Nephron (organoid): ENCODE measurements at regions not wholly inside any gene's neighbourhood (a gene's known extent, or its start where the extent isn't known, plus 50 kb on each side); places are given as distances from the start of the nearest gene placed in this dataset.

ENCODE experiments used
- H3K27ac Mint-ChIP-seq, 3 experiments: 2 replicates each; pipeline ENCODE4 v1.8.0; 2020; ENCODE audit warnings: mixed read lengths in 3 of 3, mild to moderate bottlenecking in 2 of 3, moderate library complexity in 1 of 3
- H3K27me3 Mint-ChIP-seq: 2 replicates; pipeline ENCODE4 v1.8.0; 2021; ENCODE audit warnings: low read depth, mild to moderate bottlenecking, moderate library complexity, mixed read lengths
- H3K36me3 Mint-ChIP-seq: 2 replicates; pipeline ENCODE4 v1.8.0; 2020; ENCODE audit warnings: low read depth, mixed read lengths
- H3K4me1 Mint-ChIP-seq: 2 replicates; pipeline ENCODE4 v1.8.0; 2020; ENCODE audit warnings: mixed read lengths
- H3K4me3 Mint-ChIP-seq, 3 experiments: 2 replicates each; pipeline ENCODE4 v1.8.0; 2020; ENCODE audit warnings: mild to moderate bottlenecking in 3 of 3, mixed read lengths in 3 of 3, moderate library complexity in 2 of 3
- H3K9me3 Mint-ChIP-seq: 2 replicates; pipeline ENCODE4 v1.8.0; 2020; ENCODE audit warnings: mixed read lengths
- TF ChIP-seq, protein P1 (sequence below), 3 experiments: fragments of 200-600 bp; sonication (generic); IDR thresholded peaks; one replicate each; pipeline ENCODE4 v1.5.0; 2021; ENCODE audit warnings: antibody characterized with exemption in 3 of 3; ENCODE audit not compliant: unreplicated experiment in 3 of 3

GRCh38 chr5:179431221-179431824 is 86.1 kb upstream of the ADAMTS2 start:
- TF ChIP-seq, protein P1, sequence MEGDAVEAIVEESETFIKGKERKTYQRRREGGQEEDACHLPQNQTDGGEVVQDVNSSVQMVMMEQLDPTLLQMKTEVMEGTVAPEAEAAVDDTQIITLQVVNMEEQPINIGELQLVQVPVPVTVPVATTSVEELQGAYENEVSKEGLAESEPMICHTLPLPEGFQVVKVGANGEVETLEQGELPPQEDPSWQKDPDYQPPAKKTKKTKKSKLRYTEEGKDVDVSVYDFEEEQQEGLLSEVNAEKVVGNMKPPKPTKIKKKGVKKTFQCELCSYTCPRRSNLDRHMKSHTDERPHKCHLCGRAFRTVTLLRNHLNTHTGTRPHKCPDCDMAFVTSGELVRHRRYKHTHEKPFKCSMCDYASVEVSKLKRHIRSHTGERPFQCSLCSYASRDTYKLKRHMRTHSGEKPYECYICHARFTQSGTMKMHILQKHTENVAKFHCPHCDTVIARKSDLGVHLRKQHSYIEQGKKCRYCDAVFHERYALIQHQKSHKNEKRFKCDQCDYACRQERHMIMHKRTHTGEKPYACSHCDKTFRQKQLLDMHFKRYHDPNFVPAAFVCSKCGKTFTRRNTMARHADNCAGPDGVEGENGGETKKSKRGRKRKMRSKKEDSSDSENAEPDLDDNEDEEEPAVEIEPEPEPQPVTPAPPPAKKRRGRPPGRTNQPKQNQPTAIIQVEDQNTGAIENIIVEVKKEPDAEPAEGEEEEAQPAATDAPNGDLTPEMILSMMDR (IDR thresholded peaks at IDR 0.05; ENCODE audit: unreplicated experiment in 3 of 3): no peak
- H3K27ac Mint-ChIP-seq: no peak overlapping the region

GRCh38 chr5:179430193-179431175 is 85.2 kb upstream of the ADAMTS2 start:
- TF ChIP-seq, protein P1 (IDR thresholded peaks at IDR 0.05; ENCODE audit: unreplicated experiment in 3 of 3): no peak
- Mint-ChIP-seq H3K27me3 (peaks cover 6% of the 10 kb centered on the region), H3K27ac (no peak overlapping the region), H3K4me3 (no peak overlapping the region), H3K4me1 (peaks cover 5% of the 10 kb centered on the region), H3K9me3 (peaks cover 17% of the 10 kb centered on the region), H3K36me3 (no peaks in the 10 kb centered on the region)

More at GRCh38 chr5:179431221-179431824, 86.1 kb upstream of the ADAMTS2 start:
- Mint-ChIP-seq H3K27me3 (peaks cover 13% of the 10 kb centered on the region), H3K4me1 (peaks cover 13% of the 10 kb centered on the region), H3K4me3 (no peak overlapping the region), H3K36me3 (no peaks in the 10 kb centered on the region), H3K9me3 (peaks cover 17% of the 10 kb centered on the region)

GRCh38 chr5:179427676-179428056 is 82.4 kb upstream of the ADAMTS2 start:
- no peak overlapping the region for H3K4me3 Mint-ChIP-seq
- H3K4me1 Mint-ChIP-seq: peaks cover 5% of the 10 kb centered on the region
- peaks cover 9% of the 10 kb centered on the region for H3K9me3 Mint-ChIP-seq
- TF ChIP-seq, protein P1 (IDR thresholded peaks at IDR 0.05; ENCODE audit: unreplicated experiment in 3 of 3): no peak
- no peaks in the 10 kb centered on the region for H3K36me3 Mint-ChIP-seq
- no peaks in the 10 kb centered on the region for H3K27me3 Mint-ChIP-seq
- no peak overlapping the region for H3K27ac Mint-ChIP-seq

DNA sequence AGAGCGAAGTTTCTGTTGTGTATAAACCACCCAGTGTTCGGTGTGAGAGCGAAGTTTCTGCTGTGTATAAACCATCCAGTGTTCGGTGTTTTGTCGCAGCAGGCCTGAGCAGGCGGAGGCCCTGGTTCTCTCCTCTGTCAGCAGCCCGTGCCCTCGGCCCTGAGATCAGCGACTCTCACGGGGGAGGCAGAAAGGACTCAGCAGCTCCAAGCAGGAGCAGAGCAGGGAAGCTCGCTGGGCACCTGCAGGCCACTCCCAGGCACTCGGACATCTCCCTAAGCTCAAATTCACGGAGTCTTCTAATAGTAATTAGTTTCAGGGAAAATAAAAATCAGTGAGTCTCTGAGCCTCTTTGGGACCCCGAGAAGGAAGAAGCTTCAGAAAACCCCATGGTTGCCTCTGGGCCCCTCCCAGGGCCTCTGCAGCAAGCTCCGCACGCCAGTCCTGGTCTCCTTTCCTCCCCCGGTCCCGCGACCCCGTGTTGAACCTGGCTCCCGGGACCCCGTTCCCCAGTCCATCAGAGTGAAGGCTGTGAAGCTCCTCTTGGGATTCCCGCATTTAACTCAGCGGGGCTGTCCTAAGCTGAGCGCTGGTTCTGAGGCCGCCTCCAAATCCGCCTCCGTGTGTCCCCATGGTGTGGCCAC is 81.9 kb upstream of the ADAMTS2 start:
- no peaks in the 10 kb centered on the region for H3K36me3 Mint-ChIP-seq

GRCh38 chr5:179422908-179423481 is 77.7 kb upstream of the ADAMTS2 start:
- Mint-ChIP-seq H3K27me3 (peaks cover 7% of the 10 kb centered on the region), H3K36me3 (no peaks in the 10 kb centered on the region), H3K27ac (peak overlapping the region in 1 of 3 experiments; percentile 8), H3K4me3 (no peak overlapping the region), H3K9me3 (peaks cover 3% of the 10 kb centered on the region), H3K4me1 (peaks cover 5% of the 10 kb centered on the region)
- TF ChIP-seq, protein P1 (IDR thresholded peaks at IDR 0.05; ENCODE audit: unreplicated experiment in 3 of 3): no peak

More for the DNA sequence above, 81.9 kb upstream of the ADAMTS2 start:
- peaks cover 5% of the 10 kb centered on the region for H3K9me3 Mint-ChIP-seq
- TF ChIP-seq, protein P1 (IDR thresholded peaks at IDR 0.05; ENCODE audit: unreplicated experiment in 3 of 3): no peak
- peaks cover 5% of the 10 kb centered on the region for H3K4me1 Mint-ChIP-seq
- H3K27ac Mint-ChIP-seq: peak overlapping the region in 1 of 3 experiments; percentile 23
- no peaks in the 10 kb centered on the region for H3K27me3 Mint-ChIP-seq
- H3K4me3 Mint-ChIP-seq: no peak overlapping the region
